Suprapubic skin (tissue), 4 donors: ENCODE measurements at regions not wholly inside any gene's neighbourhood (a gene's known extent, or its start where the extent isn't known, plus 50 kb on each side); places are given as distances from the start of the nearest gene placed in this dataset.

ENCODE experiments used
- EP300 ChIP-seq: sonication (generic); formaldehyde crosslinking; IDR thresholded peaks from one replicate; pipeline ENCODE4 v1.6.1; 2017; ENCODE audit warnings: antibody characterized with exemption
- POLR2A ChIP-seq, 2 donors: fragments of 450-650 bp; IDR thresholded peaks; one replicate each; pipeline ENCODE4 v1.6.1; 2017; ENCODE audit warnings: antibody characterized with exemption in 2 of 2, mild to moderate bottlenecking in 2 of 2, moderate library complexity in 2 of 2
- POLR2AphosphoS5 ChIP-seq, 3 donors: sonication (generic); formaldehyde crosslinking; IDR thresholded peaks; one replicate each; pipeline ENCODE4 v1.6.1; 2017; ENCODE audit warnings: antibody characterized with exemption in 3 of 3
- TF ChIP-seq, protein P1 (sequence below), 2 donors: fragments of 200-600 bp in 1 of 2; fragments of 450-650 bp in 1 of 2; sonication (generic) in 1 of 2; IDR thresholded peaks; one replicate each; pipeline ENCODE4 v1.5.1; 2016 to 2019; ENCODE audit warnings: antibody characterized with exemption in 2 of 2, mild to moderate bottlenecking in 1 of 2, moderate library complexity in 1 of 2

DNA sequence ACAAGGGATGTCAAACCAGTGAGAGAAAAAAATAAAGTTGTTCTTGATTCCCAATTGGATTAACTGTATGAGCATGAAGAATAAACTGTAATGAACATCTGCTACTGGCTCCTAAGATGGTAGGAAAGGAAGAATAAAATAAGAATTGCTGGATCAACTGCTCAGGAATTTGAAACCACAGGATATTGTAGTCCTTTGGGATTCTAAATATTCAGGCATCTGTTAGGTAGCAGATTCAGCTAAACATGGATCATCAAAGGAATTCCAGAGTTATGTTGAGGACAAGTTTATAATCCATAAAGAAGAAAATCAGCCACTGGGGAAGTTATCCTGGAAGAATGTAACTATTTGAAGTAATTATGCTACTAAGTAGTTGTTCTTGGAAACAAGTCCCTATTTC, 65.8 kb downstream of the ISL1 start:
- TF ChIP-seq POLR2A (IDR thresholded peaks at IDR 0.05) (no peak), EP300 (no peak), POLR2AphosphoS5 (IDR thresholded peaks at IDR 0.05) (no peak)
- TF ChIP-seq, protein P1, sequence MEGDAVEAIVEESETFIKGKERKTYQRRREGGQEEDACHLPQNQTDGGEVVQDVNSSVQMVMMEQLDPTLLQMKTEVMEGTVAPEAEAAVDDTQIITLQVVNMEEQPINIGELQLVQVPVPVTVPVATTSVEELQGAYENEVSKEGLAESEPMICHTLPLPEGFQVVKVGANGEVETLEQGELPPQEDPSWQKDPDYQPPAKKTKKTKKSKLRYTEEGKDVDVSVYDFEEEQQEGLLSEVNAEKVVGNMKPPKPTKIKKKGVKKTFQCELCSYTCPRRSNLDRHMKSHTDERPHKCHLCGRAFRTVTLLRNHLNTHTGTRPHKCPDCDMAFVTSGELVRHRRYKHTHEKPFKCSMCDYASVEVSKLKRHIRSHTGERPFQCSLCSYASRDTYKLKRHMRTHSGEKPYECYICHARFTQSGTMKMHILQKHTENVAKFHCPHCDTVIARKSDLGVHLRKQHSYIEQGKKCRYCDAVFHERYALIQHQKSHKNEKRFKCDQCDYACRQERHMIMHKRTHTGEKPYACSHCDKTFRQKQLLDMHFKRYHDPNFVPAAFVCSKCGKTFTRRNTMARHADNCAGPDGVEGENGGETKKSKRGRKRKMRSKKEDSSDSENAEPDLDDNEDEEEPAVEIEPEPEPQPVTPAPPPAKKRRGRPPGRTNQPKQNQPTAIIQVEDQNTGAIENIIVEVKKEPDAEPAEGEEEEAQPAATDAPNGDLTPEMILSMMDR (IDR thresholded peaks at IDR 0.05) = no peak
